ENCODE measurements at regions not wholly inside any gene's neighbourhood (a gene's known extent, or its start where the extent isn't known, plus 50 kb on each side); places are given as distances from the start of the nearest gene placed in this dataset.
A peak's percentile ranks its signal among the peaks of the same experiment; 100 is the strongest.

- no peak for DNase-seq (ENCODE audit: low spot score)
Observed at GRCh38 chr6:4587171-4587570, 189.0 kb upstream of the CDYL start.

GRCh38 chr6:4586469-4586859 lies 189.7 kb upstream of the CDYL start:
- DNase-seq (ENCODE audit: low spot score): no peak

- DNase-seq (ENCODE audit: low spot score): no peak
Observed at GRCh38 chr6:4585682-4586468, 190.3 kb upstream of the CDYL start.

- no peak for DNase-seq (ENCODE audit: low spot score)
Observed at GRCh38 chr6:4584801-4585200, 191.4 kb upstream of the CDYL start.

- no peak for DNase-seq (ENCODE audit: low spot score)
Observed at GRCh38 chr6:4582506-4583417, 193.4 kb upstream of the CDYL start.

- peak; percentile 91 for DNase-seq (ENCODE audit: low spot score)
Observed at GRCh38 chr6:4581468-4582385, 194.5 kb upstream of the CDYL start.

GRCh38 chr6:4580361-4580760 lies 195.8 kb upstream of the CDYL start:
- no peak for DNase-seq (ENCODE audit: low spot score)

GRCh38 chr6:4577406-4577805 lies 198.8 kb upstream of the CDYL start:
- DNase-seq (ENCODE audit: low spot score): no peak

GRCh38 chr6:4575714-4576113 lies 200.5 kb upstream of the CDYL start:
- DNase-seq (ENCODE audit: low spot score): no peak

- DNase-seq (ENCODE audit: low spot score): no peak
Observed at GRCh38 chr6:4574007-4574406, 202.2 kb upstream of the CDYL start.

- DNase-seq (ENCODE audit: low spot score): no peak
Observed at GRCh38 chr6:4571011-4571410, 205.2 kb upstream of the CDYL start.

GRCh38 chr6:4568138-4568537 lies 208.1 kb upstream of the CDYL start:
- DNase-seq (ENCODE audit: low spot score): no peak

- DNase-seq (ENCODE audit: low spot score): no peak
Observed at GRCh38 chr6:4567141-4567540, 209.1 kb upstream of the CDYL start.

GRCh38 chr6:4565301-4566250 lies 210.6 kb upstream of the CDYL start:
- no peak for DNase-seq (ENCODE audit: low spot score)

- DNase-seq (ENCODE audit: low spot score): no peak
Observed at GRCh38 chr6:4564801-4565271, 211.4 kb upstream of the CDYL start.

- DNase-seq (ENCODE audit: low spot score): no peak
Observed at GRCh38 chr6:4563877-4564276, 212.3 kb upstream of the CDYL start.

- no peak for DNase-seq (ENCODE audit: low spot score)
Observed at GRCh38 chr6:4563156-4563555, 213.0 kb upstream of the CDYL start.

GRCh38 chr6:4561773-4562400 lies 214.3 kb upstream of the CDYL start:
- no peak for DNase-seq (ENCODE audit: low spot score)

- DNase-seq (ENCODE audit: low spot score): no peak
Observed at GRCh38 chr6:4561078-4561435, 215.1 kb upstream of the CDYL start.
